ENCODE measurements at regions not wholly inside any gene's neighbourhood (a gene's known extent, or its start where the extent isn't known, plus 50 kb on each side); places are given as distances from the start of the nearest gene placed in this dataset.

- DNase-seq: no peak
- Histone ChIP-seq H3K27me3 (no peaks in the 10 kb centered on the region), H3K4me1 (no peaks in the 10 kb centered on the region), H3K9me3 (no peaks in the 10 kb centered on the region), H3K4me3 (no peak overlapping the region), H3K36me3 (no peaks in the 10 kb centered on the region), H3K27ac (no peak overlapping the region)
- intact Hi-C loops (cut with DNase I): no loop called here
- 75 to 76% methylated on average over 1 of the region's 1 CpG for WGBS, 2 donors
- TF ChIP-seq EP300 (IDR thresholded peaks at IDR 0.05): no peak
- TF ChIP-seq POLR2A (IDR thresholded peaks at IDR 0.05): no peak
- no peak for TF ChIP-seq POLR2AphosphoS5 (IDR thresholded peaks at IDR 0.05)
- TF ChIP-seq CTCF (IDR thresholded peaks at IDR 0.05): no peak
Measured at GRCh38 chr3:139100821-139101220, 56.1 kb upstream of the PRR23C start.

DNA sequence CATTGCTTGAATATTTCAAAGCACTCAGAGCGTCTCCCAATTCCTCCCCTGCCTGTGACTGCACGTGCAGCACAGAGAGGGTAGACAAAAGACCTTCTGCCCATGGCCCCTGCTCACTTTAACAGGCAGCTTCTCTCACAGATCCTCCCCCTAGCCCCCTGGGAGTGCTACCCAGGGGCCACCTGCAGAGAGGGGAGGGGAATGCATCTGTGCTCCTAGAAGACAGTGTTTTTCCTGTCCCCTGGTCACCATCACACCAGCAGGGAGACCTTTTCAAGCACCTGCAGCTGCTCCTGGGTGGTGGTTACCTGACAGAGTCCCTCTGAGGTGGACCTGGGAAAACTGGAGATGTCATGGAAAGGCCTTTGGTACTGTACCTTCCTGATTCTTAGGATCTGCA lies 56.7 kb upstream of the PRR23C start:
- intact Hi-C loops (cut with DNase I): no loop called here
- no peaks in the 10 kb centered on the region for H3K4me1 ChIP-seq
- no peak for DNase-seq
- H3K27ac ChIP-seq: no peak overlapping the region
- WGBS, 2 donors: 57 to 81% methylated on average over 2 of the region's 2 CpGs
- no peaks in the 10 kb centered on the region for H3K36me3 ChIP-seq
- TF ChIP-seq POLR2A (IDR thresholded peaks at IDR 0.05) (no peak), CTCF (IDR thresholded peaks at IDR 0.05) (no peak), POLR2AphosphoS5 (IDR thresholded peaks at IDR 0.05) (no peak), EP300 (IDR thresholded peaks at IDR 0.05) (no peak)
- H3K9me3 ChIP-seq: no peaks in the 10 kb centered on the region
- H3K27me3 ChIP-seq: no peaks in the 10 kb centered on the region
- H3K4me3 ChIP-seq: no peak overlapping the region

DNA sequence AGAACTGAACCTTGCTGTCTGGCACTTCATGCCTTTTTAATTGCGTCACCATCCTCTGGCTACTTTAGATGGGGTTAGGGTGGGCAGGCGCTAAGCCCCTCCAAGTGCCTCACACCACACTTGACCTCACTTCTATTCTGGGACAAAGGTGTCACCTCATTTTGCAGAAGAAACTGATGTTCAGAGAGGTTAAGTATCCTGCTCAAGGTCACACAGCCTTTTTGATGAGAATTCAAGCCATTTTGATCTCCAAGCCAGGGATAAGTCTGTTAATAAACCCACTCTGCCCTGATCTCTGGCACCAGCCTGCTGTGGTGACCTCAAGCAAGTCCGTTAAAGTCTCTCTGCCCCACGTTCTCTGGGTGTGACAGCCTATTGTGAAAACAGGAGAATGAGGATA lies 58.8 kb upstream of the PRR23C start:
- no peaks in the 10 kb centered on the region for H3K36me3 ChIP-seq
- no peak overlapping the region for H3K27ac ChIP-seq
- H3K9me3 ChIP-seq: no peaks in the 10 kb centered on the region
- 65 to 84% methylated on average over 4 of the region's 4 CpGs for WGBS, 2 donors
- no peaks in the 10 kb centered on the region for H3K27me3 ChIP-seq
- intact Hi-C loops (cut with DNase I): no loop called here
- DNase-seq: no peak
- no peaks in the 10 kb centered on the region for H3K4me1 ChIP-seq
- TF ChIP-seq POLR2AphosphoS5 (IDR thresholded peaks at IDR 0.05) (no peak), CTCF (IDR thresholded peaks at IDR 0.05) (no peak), EP300 (IDR thresholded peaks at IDR 0.05) (no peak), POLR2A (IDR thresholded peaks at IDR 0.05) (no peak)
- H3K4me3 ChIP-seq: no peak overlapping the region

- no peaks in the 10 kb centered on the region for H3K36me3 ChIP-seq
- H3K27me3 ChIP-seq: no peaks in the 10 kb centered on the region
- intact Hi-C loops (cut with DNase I): no loop called here
- H3K9me3 ChIP-seq: no peaks in the 10 kb centered on the region
- TF ChIP-seq CTCF (IDR thresholded peaks at IDR 0.05) (no peak), POLR2AphosphoS5 (IDR thresholded peaks at IDR 0.05) (no peak), EP300 (IDR thresholded peaks at IDR 0.05) (no peak), POLR2A (IDR thresholded peaks at IDR 0.05) (no peak)
- DNase-seq: no peak
- no peak overlapping the region for H3K27ac ChIP-seq
- 36 to 54% methylated on average over 5 of the region's 5 CpGs for WGBS, 2 donors
- H3K4me1 ChIP-seq: no peaks in the 10 kb centered on the region
- H3K4me3 ChIP-seq: no peak overlapping the region
Measured at GRCh38 chr3:139104062-139104461, 59.4 kb upstream of the PRR23C start.

- H3K36me3 ChIP-seq: no peaks in the 10 kb centered on the region
- no peak overlapping the region for H3K27ac ChIP-seq
- H3K4me3 ChIP-seq: no peak overlapping the region
- no peak for DNase-seq
- no peaks in the 10 kb centered on the region for H3K9me3 ChIP-seq
- no peaks in the 10 kb centered on the region for H3K27me3 ChIP-seq
- no peak for TF ChIP-seq POLR2AphosphoS5 (IDR thresholded peaks at IDR 0.05)
- no peak for TF ChIP-seq CTCF (IDR thresholded peaks at IDR 0.05)
- no peak for TF ChIP-seq EP300 (IDR thresholded peaks at IDR 0.05)
- no peak for TF ChIP-seq POLR2A (IDR thresholded peaks at IDR 0.05)
- intact Hi-C loops (cut with DNase I): no loop called here
- WGBS, 2 donors: 91 to 92% methylated on average over 7 of the region's 7 CpGs
- H3K4me1 ChIP-seq: no peaks in the 10 kb centered on the region
Measured at GRCh38 chr3:139105154-139105702, 60.5 kb upstream of the PRR23C start.

All from sigmoid colon (tissue), 6 donors.